Nephron progenitor cell (in vitro differentiated cells): ENCODE measurements at regions not wholly inside any gene's neighbourhood (a gene's known extent, or its start where the extent isn't known, plus 50 kb on each side); places are given as distances from the start of the nearest gene placed in this dataset.

ENCODE experiments used
- DNase-seq: peaks from one replicate; pipeline ENCODE4 v3.0.0; 2021
- H3K27ac Mint-ChIP-seq: 2 replicates; pipeline ENCODE4 v1.8.0; 2021; ENCODE audit warnings: mild to moderate bottlenecking, moderate library complexity, mixed read lengths
- H3K27me3 Mint-ChIP-seq: 2 replicates; pipeline ENCODE4 v1.8.0; 2021; ENCODE audit warnings: mild to moderate bottlenecking, low read depth, mixed read lengths; ENCODE audit not compliant: poor library complexity
- H3K36me3 Mint-ChIP-seq: 2 replicates; pipeline ENCODE4 v1.8.0; 2021; ENCODE audit warnings: low read depth, mixed read lengths
- H3K4me1 Mint-ChIP-seq: 2 replicates; pipeline ENCODE4 v1.8.0; 2021; ENCODE audit warnings: mixed read lengths
- H3K4me3 Mint-ChIP-seq: 2 replicates; pipeline ENCODE4 v1.8.0; 2021; ENCODE audit warnings: mild to moderate bottlenecking, moderate library complexity, mixed read lengths
- H3K9me3 Mint-ChIP-seq: 2 replicates; pipeline ENCODE4 v1.8.0; 2021; ENCODE audit warnings: mild to moderate bottlenecking, moderate library complexity, mixed read lengths
- TF ChIP-seq, protein P1 (sequence below): fragments of 200-600 bp; sonication (generic); IDR thresholded peaks from 2 replicates; pipeline ENCODE4 v1.5.0; 2021; ENCODE audit warnings: antibody characterized with exemption

DNA sequence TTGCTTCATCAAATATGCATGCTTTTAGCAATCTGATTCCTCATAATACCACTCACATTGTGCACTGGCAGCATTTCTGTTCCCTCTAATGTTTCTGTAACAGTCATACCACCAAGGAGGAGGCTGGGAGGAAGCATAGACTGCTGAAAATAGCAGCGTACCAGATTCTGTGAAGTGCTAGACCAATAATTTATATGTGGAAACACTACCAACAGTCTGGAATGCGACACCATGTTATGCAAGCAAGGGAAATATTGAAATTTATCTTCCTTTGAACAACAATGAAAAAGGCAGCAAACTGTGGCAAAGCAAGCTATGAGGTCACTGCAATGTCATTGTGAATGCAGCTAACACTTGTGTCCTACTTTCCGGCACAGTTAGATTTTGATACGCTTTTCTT, 1388.0 kb downstream of the EFNB2 start:
- H3K36me3 Mint-ChIP-seq = no peaks in the 10 kb centered on the region

DNA sequence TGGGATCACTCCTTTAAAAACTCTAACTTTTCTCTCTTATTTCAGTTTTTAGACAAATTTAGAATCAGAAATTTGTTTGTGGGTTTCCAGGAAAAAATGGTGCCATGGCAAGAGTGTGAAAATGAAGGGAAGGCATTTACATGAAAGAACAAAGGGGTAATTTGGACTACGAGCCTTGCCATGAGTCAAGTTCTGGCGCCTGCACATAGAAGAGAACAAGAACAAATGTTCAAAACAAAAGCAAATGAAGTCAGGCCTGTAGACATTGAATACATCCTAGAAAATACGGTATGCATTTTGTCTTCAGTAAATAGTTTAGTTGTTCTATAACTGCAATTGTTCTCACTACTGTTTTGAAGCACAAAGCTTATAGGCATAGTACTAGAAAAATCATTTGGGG, 1390.5 kb downstream of the EFNB2 start:
- DNase-seq = no peak
- H3K27me3 Mint-ChIP-seq = no peaks in the 10 kb centered on the region
- H3K4me1 Mint-ChIP-seq = peaks cover 9% of the 10 kb centered on the region
- H3K27ac Mint-ChIP-seq = no peak overlapping the region
- TF ChIP-seq, protein P1, sequence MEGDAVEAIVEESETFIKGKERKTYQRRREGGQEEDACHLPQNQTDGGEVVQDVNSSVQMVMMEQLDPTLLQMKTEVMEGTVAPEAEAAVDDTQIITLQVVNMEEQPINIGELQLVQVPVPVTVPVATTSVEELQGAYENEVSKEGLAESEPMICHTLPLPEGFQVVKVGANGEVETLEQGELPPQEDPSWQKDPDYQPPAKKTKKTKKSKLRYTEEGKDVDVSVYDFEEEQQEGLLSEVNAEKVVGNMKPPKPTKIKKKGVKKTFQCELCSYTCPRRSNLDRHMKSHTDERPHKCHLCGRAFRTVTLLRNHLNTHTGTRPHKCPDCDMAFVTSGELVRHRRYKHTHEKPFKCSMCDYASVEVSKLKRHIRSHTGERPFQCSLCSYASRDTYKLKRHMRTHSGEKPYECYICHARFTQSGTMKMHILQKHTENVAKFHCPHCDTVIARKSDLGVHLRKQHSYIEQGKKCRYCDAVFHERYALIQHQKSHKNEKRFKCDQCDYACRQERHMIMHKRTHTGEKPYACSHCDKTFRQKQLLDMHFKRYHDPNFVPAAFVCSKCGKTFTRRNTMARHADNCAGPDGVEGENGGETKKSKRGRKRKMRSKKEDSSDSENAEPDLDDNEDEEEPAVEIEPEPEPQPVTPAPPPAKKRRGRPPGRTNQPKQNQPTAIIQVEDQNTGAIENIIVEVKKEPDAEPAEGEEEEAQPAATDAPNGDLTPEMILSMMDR = no peak
- no peaks in the 10 kb centered on the region for H3K9me3 Mint-ChIP-seq
- H3K4me3 Mint-ChIP-seq = no peak overlapping the region
- no peaks in the 10 kb centered on the region for H3K36me3 Mint-ChIP-seq

More for the DNA sequence above, 1388.0 kb downstream of the EFNB2 start:
- H3K27ac Mint-ChIP-seq = no peak overlapping the region
- no peaks in the 10 kb centered on the region for H3K4me1 Mint-ChIP-seq
- TF ChIP-seq, protein P1 = no peak
- H3K27me3 Mint-ChIP-seq = no peaks in the 10 kb centered on the region
- DNase-seq = no peak
- H3K4me3 Mint-ChIP-seq = no peak overlapping the region
- peaks cover 6% of the 10 kb centered on the region for H3K9me3 Mint-ChIP-seq

DNA sequence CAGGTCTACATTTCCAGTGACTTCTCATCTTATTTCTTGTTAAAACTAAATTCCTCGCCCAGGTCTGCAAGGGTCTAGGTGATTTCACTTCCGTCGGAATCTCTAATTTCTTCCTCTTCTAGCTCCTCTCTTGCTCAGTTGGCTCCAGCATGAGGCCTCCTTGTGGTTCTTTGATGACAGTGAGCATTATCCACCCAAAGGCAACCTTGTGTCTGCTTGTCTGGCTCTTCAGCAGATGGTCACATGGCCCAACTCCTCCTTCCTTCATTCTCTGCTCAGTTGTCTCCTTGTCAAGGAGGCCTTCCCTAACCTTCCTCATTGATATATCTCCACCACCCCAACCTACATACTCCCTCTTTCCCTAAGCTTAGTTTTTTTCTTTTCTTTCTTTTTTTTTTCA, 1391.4 kb downstream of the EFNB2 start:
- Mint-ChIP-seq H3K9me3 (no peaks in the 10 kb centered on the region), H3K36me3 (no peaks in the 10 kb centered on the region), H3K27me3 (no peaks in the 10 kb centered on the region), H3K27ac (no peak overlapping the region), H3K4me3 (no peak overlapping the region), H3K4me1 (peaks cover 18% of the 10 kb centered on the region)
- TF ChIP-seq, protein P1 = no peak
- no peak for DNase-seq

DNA sequence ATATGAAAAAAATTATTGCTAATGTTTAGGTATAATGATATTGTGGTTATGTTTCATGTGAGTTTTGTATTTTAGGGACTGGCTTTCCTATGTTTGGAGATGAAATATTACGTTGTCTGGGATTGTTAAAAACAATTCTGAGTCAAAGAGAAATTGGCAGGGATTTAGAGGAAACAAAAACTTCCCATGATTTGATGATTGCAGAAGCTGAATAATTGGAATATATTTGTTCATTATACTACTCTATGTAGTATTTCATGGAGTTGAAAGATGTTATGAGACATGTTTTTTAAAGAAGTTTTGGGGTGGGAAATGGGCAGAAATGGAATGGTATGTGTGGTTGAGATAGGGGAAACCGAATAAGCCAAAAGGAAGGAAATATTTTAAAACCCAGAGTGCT, 1392.9 kb downstream of the EFNB2 start:
- H3K4me1 Mint-ChIP-seq = peaks cover 19% of the 10 kb centered on the region
- no peaks in the 10 kb centered on the region for H3K9me3 Mint-ChIP-seq
- TF ChIP-seq, protein P1 = no peak
- no peak overlapping the region for H3K27ac Mint-ChIP-seq
- no peaks in the 10 kb centered on the region for H3K27me3 Mint-ChIP-seq
- no peaks in the 10 kb centered on the region for H3K36me3 Mint-ChIP-seq
- DNase-seq = no peak
- no peak overlapping the region for H3K4me3 Mint-ChIP-seq

DNA sequence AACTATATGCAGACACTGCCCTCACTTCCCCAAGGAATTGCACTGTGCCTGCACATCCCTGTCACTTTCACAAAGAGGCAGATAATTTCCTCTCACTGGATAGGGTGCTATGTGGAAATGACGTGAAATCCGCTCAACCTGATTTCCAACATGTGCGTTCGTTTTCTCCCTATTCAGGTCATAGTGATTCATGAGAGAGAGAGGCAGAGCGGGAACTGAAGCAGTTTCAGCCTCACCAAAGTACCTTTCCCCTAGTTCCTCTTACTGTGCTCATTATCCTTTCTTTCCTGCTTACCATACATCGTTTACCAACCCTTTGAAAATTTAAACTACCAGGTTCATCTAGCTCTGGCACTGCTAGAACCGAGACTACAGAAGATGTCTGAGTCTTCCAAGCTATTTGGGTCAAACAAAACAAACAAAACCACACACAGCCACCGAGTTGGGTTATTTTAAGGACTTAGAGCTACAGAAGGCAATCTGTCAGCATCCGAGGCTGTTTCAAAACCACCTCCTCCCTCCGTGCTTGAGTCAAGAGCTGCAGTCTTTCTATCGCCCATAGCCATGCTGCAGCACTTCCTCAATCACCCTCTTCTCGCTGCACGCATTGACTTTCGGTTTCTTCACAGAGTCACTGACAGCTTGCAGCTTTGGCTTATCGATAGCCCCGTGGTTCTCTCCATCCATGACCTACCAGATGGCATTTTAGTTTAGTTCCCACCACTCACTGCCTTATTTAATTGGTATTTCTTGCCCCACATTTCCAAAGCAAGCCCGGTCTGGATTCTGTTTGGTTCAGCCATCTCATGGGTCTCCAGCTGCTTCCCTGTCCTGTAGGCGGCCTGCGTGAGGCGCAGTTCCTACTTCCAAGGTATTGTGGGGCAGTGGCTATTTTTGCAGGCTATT, 1395.8 kb downstream of the EFNB2 start:
- Mint-ChIP-seq H3K27me3 (no peaks in the 10 kb centered on the region), H3K36me3 (no peaks in the 10 kb centered on the region), H3K4me1 (peaks cover 19% of the 10 kb centered on the region), H3K4me3 (no peak overlapping the region), H3K9me3 (no peaks in the 10 kb centered on the region), H3K27ac (peak overlapping the region; percentile 87)
- DNase-seq = no peak
- TF ChIP-seq, protein P1 = no peak

DNA sequence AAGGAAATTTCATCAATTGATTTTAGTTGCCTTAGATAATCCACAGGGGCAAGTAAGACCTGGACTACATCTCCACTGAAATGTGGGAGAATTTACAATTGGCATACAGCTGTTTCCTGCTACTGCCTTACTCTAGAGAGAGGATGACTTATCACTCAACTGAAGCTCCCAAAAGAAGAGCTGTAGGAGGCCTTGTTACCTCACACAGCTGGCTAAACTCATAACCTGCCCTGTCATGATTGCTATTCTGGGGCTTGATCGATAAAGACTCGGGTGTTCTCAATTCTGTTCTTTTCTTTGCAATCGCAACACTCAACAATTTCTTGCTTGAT, 1396.4 kb downstream of the EFNB2 start:
- Mint-ChIP-seq H3K9me3 (no peaks in the 10 kb centered on the region), H3K4me3 (no peak overlapping the region)
- no peak for DNase-seq

More for the DNA sequence above, 1396.4 kb downstream of the EFNB2 start:
- Mint-ChIP-seq H3K4me1 (peaks cover 19% of the 10 kb centered on the region), H3K36me3 (no peaks in the 10 kb centered on the region), H3K27me3 (no peaks in the 10 kb centered on the region), H3K27ac (peak overlapping the region; percentile 87)
- TF ChIP-seq, protein P1 = no peak
